ENCODE measurements at regions not wholly inside any gene's neighbourhood (a gene's known extent, or its start where the extent isn't known, plus 50 kb on each side); places are given as distances from the start of the nearest gene placed in this dataset.

- ATAC-seq (replicated peaks in 1 of 4) (no peak), DNase-seq (no peak)
- Histone ChIP-seq H3K27me3 (replicated peaks in 1 of 2; ENCODE audit: control insufficient read depth in 2 of 2, extremely low read depth in 1 of 2, insufficient read depth in 2 of 2, low read length in 1 of 2) (peaks cover 6 to 13% of the 10 kb centered on the region in 2 experiments), H3K36me3 (ENCODE audit: control insufficient read depth in 2 of 2, extremely low read depth in 1 of 2, insufficient read depth in 1 of 2, low read length in 1 of 2) (no peaks in the 10 kb centered on the region), H3K4me1 (ENCODE audit: control insufficient read depth in 1 of 2, extremely low read depth in 1 of 2, insufficient read depth in 2 of 2, low read length in 2 of 2) (peaks cover 0 to 8% of the 10 kb centered on the region in 2 experiments), H3K4me3 (ENCODE audit: control insufficient read depth in 1 of 2, extremely low read depth in 1 of 2, low read length in 1 of 2) (no peak overlapping the region), H3K27ac (ENCODE audit: low read length) (no peak overlapping the region), H3K9me3 (no peaks in the 10 kb centered on the region)
- peak overlapping the region in 1 of 3 donors; percentile 30 for H3K4me3 Mint-ChIP-seq
- no CpG with 5 or more reads among the region's 2 CpGs for WGBS (ENCODE audit: insufficient coverage)
- H3K36me3 Mint-ChIP-seq = no peaks in the 10 kb centered on the region
- peaks cover 4 to 7% (median 5%) of the 10 kb centered on the region in 3 donors for H3K4me1 Mint-ChIP-seq
- ChIA-PET POLR2A (no interaction called here), CTCF (no interaction called here)
- no peak overlapping the region for H3K27ac Mint-ChIP-seq
- peaks cover 0 to 3% (median 0%) of the 10 kb centered on the region in 3 donors for H3K9me3 Mint-ChIP-seq
- H3K27me3 Mint-ChIP-seq = peaks cover 24 to 39% of the 10 kb centered on the region in 2 donors
These were observed 57.5 kb upstream of the DYNLT3 start for GRCh38 chrX:37904833-37905232.

GRCh38 chrX:37905436-37906147, 58.2 kb upstream of the DYNLT3 start:
- WGBS (ENCODE audit: insufficient coverage) = 8% methylated on average over 6 of the region's 36 CpGs
- Mint-ChIP-seq H3K27me3 (peaks cover 24 to 42% of the 10 kb centered on the region in 2 donors), H3K36me3 (no peaks in the 10 kb centered on the region), H3K9me3 (peaks cover 0 to 3% (median 0%) of the 10 kb centered on the region in 3 donors), H3K27ac (no peak overlapping the region), H3K4me1 (peaks cover 4 to 7% (median 5%) of the 10 kb centered on the region in 3 donors), H3K4me3 (peak overlapping the region in 1 of 3 donors; percentile 30)
- H3K9me3 ChIP-seq = no peaks in the 10 kb centered on the region
- peaks cover 6 to 13% of the 10 kb centered on the region in 2 experiments for H3K27me3 ChIP-seq (replicated peaks in 1 of 2; ENCODE audit: control insufficient read depth in 2 of 2, extremely low read depth in 1 of 2, insufficient read depth in 2 of 2, low read length in 1 of 2)
- H3K36me3 ChIP-seq (ENCODE audit: control insufficient read depth in 2 of 2, extremely low read depth in 1 of 2, insufficient read depth in 1 of 2, low read length in 1 of 2) = no peaks in the 10 kb centered on the region
- no peak overlapping the region for H3K4me3 ChIP-seq (ENCODE audit: control insufficient read depth in 1 of 2, extremely low read depth in 1 of 2, low read length in 1 of 2)
- H3K4me1 ChIP-seq (ENCODE audit: control insufficient read depth in 1 of 2, extremely low read depth in 1 of 2, insufficient read depth in 2 of 2, low read length in 2 of 2) = peaks cover 0 to 8% of the 10 kb centered on the region in 2 experiments
- DNase-seq (peak in 9 of 35 experiments; percentile 0 to 6 (median 1)), ATAC-seq (replicated peaks in 1 of 4) (peak in 3 of 4 experiments; percentile 36 to 49 (median 37))
- ChIA-PET POLR2A (no interaction called here), CTCF (no interaction called here)
- no peak overlapping the region for H3K27ac ChIP-seq (ENCODE audit: low read length)

GRCh38 chrX:37906357-37906756, 59.0 kb upstream of the DYNLT3 start:
- 20% methylated on average over 2 of the region's 11 CpGs for WGBS (ENCODE audit: insufficient coverage)
- peaks cover 0 to 3% (median 0%) of the 10 kb centered on the region in 3 donors for H3K9me3 Mint-ChIP-seq

GRCh38 chrX:37910186-37910585, 62.8 kb upstream of the DYNLT3 start:
- peaks cover 13 to 27% of the 10 kb centered on the region in 2 donors for H3K27me3 Mint-ChIP-seq
- H3K27ac Mint-ChIP-seq = no peak overlapping the region
- H3K4me1 Mint-ChIP-seq = peaks cover 2 to 5% (median 4%) of the 10 kb centered on the region in 3 donors
- H3K4me3 Mint-ChIP-seq = no peak overlapping the region
- CTCF ChIA-PET = no interaction called here
- Histone ChIP-seq H3K27me3 (replicated peaks in 1 of 2; ENCODE audit: control insufficient read depth in 2 of 2, extremely low read depth in 1 of 2, insufficient read depth in 2 of 2, low read length in 1 of 2) (peaks cover 4 to 9% of the 10 kb centered on the region in 2 experiments), H3K27ac (ENCODE audit: low read length) (no peak overlapping the region), H3K9me3 (no peaks in the 10 kb centered on the region), H3K4me1 (ENCODE audit: control insufficient read depth in 1 of 2, extremely low read depth in 1 of 2, insufficient read depth in 2 of 2, low read length in 2 of 2) (peaks cover 0 to 8% of the 10 kb centered on the region in 2 experiments), H3K36me3 (ENCODE audit: control insufficient read depth in 2 of 2, extremely low read depth in 1 of 2, insufficient read depth in 1 of 2, low read length in 1 of 2) (no peaks in the 10 kb centered on the region), H3K4me3 (ENCODE audit: control insufficient read depth in 1 of 2, extremely low read depth in 1 of 2, low read length in 1 of 2) (no peak overlapping the region)
- H3K36me3 Mint-ChIP-seq = no peaks in the 10 kb centered on the region
- no peaks in the 10 kb centered on the region for H3K9me3 Mint-ChIP-seq
- no peak for DNase-seq
- POLR2A ChIA-PET = no interaction called here
- no CpG with 5 or more reads among the region's 1 CpG for WGBS (ENCODE audit: insufficient coverage)
- ATAC-seq (replicated peaks in 1 of 4) = no peak

More at GRCh38 chrX:37906357-37906756, 59.0 kb upstream of the DYNLT3 start:
- Histone ChIP-seq H3K27ac (ENCODE audit: low read length) (no peak overlapping the region), H3K36me3 (ENCODE audit: control insufficient read depth in 2 of 2, extremely low read depth in 1 of 2, insufficient read depth in 1 of 2, low read length in 1 of 2) (no peaks in the 10 kb centered on the region), H3K4me1 (ENCODE audit: control insufficient read depth in 1 of 2, extremely low read depth in 1 of 2, insufficient read depth in 2 of 2, low read length in 2 of 2) (peaks cover 0 to 8% of the 10 kb centered on the region in 2 experiments), H3K9me3 (no peaks in the 10 kb centered on the region), H3K27me3 (replicated peaks in 1 of 2; ENCODE audit: control insufficient read depth in 2 of 2, extremely low read depth in 1 of 2, insufficient read depth in 2 of 2, low read length in 1 of 2) (peaks cover 6 to 13% of the 10 kb centered on the region in 2 experiments), H3K4me3 (ENCODE audit: control insufficient read depth in 1 of 2, extremely low read depth in 1 of 2, low read length in 1 of 2) (no peak overlapping the region)
- CTCF ChIA-PET = no interaction called here
- no peaks in the 10 kb centered on the region for H3K36me3 Mint-ChIP-seq
- POLR2A ChIA-PET = no interaction called here
- H3K4me3 Mint-ChIP-seq = peak overlapping the region in 1 of 3 donors; percentile 30
- peaks cover 4 to 7% (median 5%) of the 10 kb centered on the region in 3 donors for H3K4me1 Mint-ChIP-seq
- H3K27ac Mint-ChIP-seq = no peak overlapping the region
- DNase-seq (no peak), ATAC-seq (replicated peaks in 1 of 4) (no peak)
- H3K27me3 Mint-ChIP-seq = peaks cover 24 to 42% of the 10 kb centered on the region in 2 donors

- peak in 1 of 35 experiments; percentile 0 for DNase-seq
- Mint-ChIP-seq H3K27me3 (peaks cover 4 to 22% of the 10 kb centered on the region in 2 donors), H3K4me1 (no peaks in the 10 kb centered on the region), H3K4me3 (no peak overlapping the region), H3K36me3 (no peaks in the 10 kb centered on the region), H3K9me3 (no peaks in the 10 kb centered on the region), H3K27ac (no peak overlapping the region)
- ChIA-PET POLR2A (no interaction called here), CTCF (no interaction called here)
- no peak overlapping the region for H3K4me3 ChIP-seq (ENCODE audit: control insufficient read depth in 1 of 2, extremely low read depth in 1 of 2, low read length in 1 of 2)
- WGBS (ENCODE audit: insufficient coverage) = no CpG with 5 or more reads among the region's 3 CpGs
- H3K9me3 ChIP-seq = no peaks in the 10 kb centered on the region
- H3K27me3 ChIP-seq (replicated peaks in 1 of 2; ENCODE audit: control insufficient read depth in 2 of 2, extremely low read depth in 1 of 2, insufficient read depth in 2 of 2, low read length in 1 of 2) = no peaks in the 10 kb centered on the region
- ATAC-seq (replicated peaks in 1 of 4) = peak in 1 of 4 experiments; percentile 29
- no peak overlapping the region for H3K27ac ChIP-seq (ENCODE audit: low read length)
- H3K4me1 ChIP-seq (ENCODE audit: control insufficient read depth in 1 of 2, extremely low read depth in 1 of 2, insufficient read depth in 2 of 2, low read length in 2 of 2) = no peaks in the 10 kb centered on the region
- no peaks in the 10 kb centered on the region for H3K36me3 ChIP-seq (ENCODE audit: control insufficient read depth in 2 of 2, extremely low read depth in 1 of 2, insufficient read depth in 1 of 2, low read length in 1 of 2)
These were observed 64.9 kb upstream of the DYNLT3 start for GRCh38 chrX:37912304-37912703.

GRCh38 chrX:37912777-37913176, 65.4 kb upstream of the DYNLT3 start:
- POLR2A ChIA-PET = no interaction called here
- H3K9me3 Mint-ChIP-seq = no peaks in the 10 kb centered on the region
- no peak overlapping the region for H3K4me3 Mint-ChIP-seq
- ATAC-seq (replicated peaks in 1 of 4) = no peak
- H3K4me1 Mint-ChIP-seq = no peaks in the 10 kb centered on the region
- Histone ChIP-seq H3K27me3 (replicated peaks in 1 of 2; ENCODE audit: control insufficient read depth in 2 of 2, extremely low read depth in 1 of 2, insufficient read depth in 2 of 2, low read length in 1 of 2) (no peaks in the 10 kb centered on the region), H3K27ac (ENCODE audit: low read length) (no peak overlapping the region), H3K36me3 (ENCODE audit: control insufficient read depth in 2 of 2, extremely low read depth in 1 of 2, insufficient read depth in 1 of 2, low read length in 1 of 2) (no peaks in the 10 kb centered on the region), H3K4me3 (ENCODE audit: control insufficient read depth in 1 of 2, extremely low read depth in 1 of 2, low read length in 1 of 2) (no peak overlapping the region), H3K9me3 (no peaks in the 10 kb centered on the region), H3K4me1 (ENCODE audit: control insufficient read depth in 1 of 2, extremely low read depth in 1 of 2, insufficient read depth in 2 of 2, low read length in 2 of 2) (no peaks in the 10 kb centered on the region)
- DNase-seq = no peak
- no peak overlapping the region for H3K27ac Mint-ChIP-seq
- H3K27me3 Mint-ChIP-seq = peaks cover 2 to 22% of the 10 kb centered on the region in 2 donors
- CTCF ChIA-PET = no interaction called here
- H3K36me3 Mint-ChIP-seq = no peaks in the 10 kb centered on the region

Data from T-cell (primary cell).